ENCODE measurements at regions not wholly inside any gene's neighbourhood (a gene's known extent, or its start where the extent isn't known, plus 50 kb on each side); places are given as distances from the start of the nearest gene placed in this dataset.
A peak's percentile ranks its signal among the peaks of the same experiment; 100 is the strongest.

DNA sequence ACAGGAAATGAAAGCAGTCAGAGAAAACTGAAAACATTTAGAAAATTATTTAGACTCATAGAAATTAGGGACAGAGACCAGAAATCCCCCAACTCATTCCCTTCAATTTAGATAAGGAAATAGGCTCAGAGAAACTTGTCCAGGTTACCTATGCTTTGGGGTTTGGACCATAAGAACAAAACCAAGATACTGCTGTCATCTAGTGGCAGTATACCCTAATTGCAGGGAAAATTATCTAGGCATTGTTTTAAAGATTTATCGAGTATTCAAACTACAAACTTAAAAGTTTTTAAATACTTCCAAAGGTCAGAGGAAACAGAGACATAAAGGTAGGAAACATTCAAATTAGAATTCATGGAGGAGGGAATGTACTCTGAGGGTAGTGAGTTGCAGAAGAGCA lies 67.0 kb upstream of the KLHL13 start:
- Histone ChIP-seq H3K9ac (replicated peaks in 1 of 4; ENCODE audit: extremely low read depth in 1 of 4, low read depth in 3 of 4, low read length in 3 of 4) (no peak overlapping the region), H3K4me3 (ENCODE audit: extremely low read depth in 1 of 4, insufficient read depth in 2 of 4, low read depth in 3 of 4, low read length in 4 of 4) (no peak overlapping the region), H2BK120ac (replicated peaks; ENCODE audit: low read depth, low read length) (no peak overlapping the region), H4K5ac (ENCODE audit: insufficient read length, low read depth, low read length) (no peak overlapping the region), H3K27ac (ENCODE audit: low read depth, low read length) (no peak overlapping the region), H2BK12ac (ENCODE audit: low read depth, low read length) (no peak overlapping the region), H3K4me1 (replicated peaks in 1 of 4; ENCODE audit: control insufficient read depth in 3 of 4, insufficient read depth in 4 of 4, low read length in 3 of 4) (peaks cover 0 to 2% (median 0%) of the 10 kb centered on the region in 4 experiments; a peak in 2 of 7 replicates), H3K4ac (replicated peaks; ENCODE audit: insufficient read length, low read depth, low read length) (no peak overlapping the region), H2AK5ac (ENCODE audit: low read depth, low read length) (no peak overlapping the region), H3K14ac (ENCODE audit: insufficient read length) (no peak overlapping the region), H2BK5ac (ENCODE audit: low read depth, low read length) (no peak overlapping the region), H3K23me2 (ENCODE audit: low read depth, low read length) (no peaks in the 10 kb centered on the region), H3K9me3 (ENCODE audit: insufficient read depth in 2 of 2, low read depth in 1 of 2, low read length in 1 of 2) (no peaks in the 10 kb centered on the region), H4K91ac (replicated peaks; ENCODE audit: insufficient read length, low read length) (no peak overlapping the region), H3K23ac (ENCODE audit: insufficient read length) (no peak overlapping the region), H3K79me1 (ENCODE audit: low read depth, low read length) (no peaks in the 10 kb centered on the region), H3K79me2 (ENCODE audit: control insufficient read depth in 1 of 2, insufficient read depth in 2 of 2, low read length in 2 of 2) (no peaks in the 10 kb centered on the region), H2BK15ac (ENCODE audit: low read length) (no peak overlapping the region), H3K36me3 (ENCODE audit: control insufficient read depth in 2 of 4, insufficient read depth in 4 of 4, low read length in 3 of 4) (no peaks in the 10 kb centered on the region), H3K27me3 (replicated peaks in 1 of 4; ENCODE audit: control insufficient read depth in 3 of 4, extremely low read depth in 1 of 4, insufficient read depth in 3 of 4, low read length in 3 of 4) (no peaks in the 10 kb centered on the region), H2BK20ac (ENCODE audit: low read length) (no peak overlapping the region), H3K18ac (ENCODE audit: extremely low read depth, low read length) (no peak overlapping the region), H3K4me2 (ENCODE audit: insufficient read depth in 1 of 2, low read depth in 2 of 2, low read length in 2 of 2) (no peak overlapping the region), H4K20me1 (replicated peaks in 1 of 2; ENCODE audit: control insufficient read depth in 1 of 2, insufficient read depth in 2 of 2, low read length in 2 of 2) (no peaks in the 10 kb centered on the region), H3K56ac (replicated peaks; ENCODE audit: insufficient read length, low read depth, low read length) (no peak overlapping the region), H4K8ac (ENCODE audit: extremely low read depth, insufficient read depth, low read length) (no peak overlapping the region), H2AFZ (ENCODE audit: low read length) (no peak overlapping the region)
- TF ChIP-seq JUN (IDR thresholded peaks at IDR 0.05; ENCODE audit: low read depth, low read length) (no peak), RAD21 (IDR thresholded peaks at IDR 0.05 in 1 of 2, conservative IDR thresholded peaks at IDR 0.05 in 1 of 2; ENCODE audit: low read depth in 2 of 2, low read length in 2 of 2) (peak; percentile 60 to 68)
- TF ChIP-seq, protein P1, sequence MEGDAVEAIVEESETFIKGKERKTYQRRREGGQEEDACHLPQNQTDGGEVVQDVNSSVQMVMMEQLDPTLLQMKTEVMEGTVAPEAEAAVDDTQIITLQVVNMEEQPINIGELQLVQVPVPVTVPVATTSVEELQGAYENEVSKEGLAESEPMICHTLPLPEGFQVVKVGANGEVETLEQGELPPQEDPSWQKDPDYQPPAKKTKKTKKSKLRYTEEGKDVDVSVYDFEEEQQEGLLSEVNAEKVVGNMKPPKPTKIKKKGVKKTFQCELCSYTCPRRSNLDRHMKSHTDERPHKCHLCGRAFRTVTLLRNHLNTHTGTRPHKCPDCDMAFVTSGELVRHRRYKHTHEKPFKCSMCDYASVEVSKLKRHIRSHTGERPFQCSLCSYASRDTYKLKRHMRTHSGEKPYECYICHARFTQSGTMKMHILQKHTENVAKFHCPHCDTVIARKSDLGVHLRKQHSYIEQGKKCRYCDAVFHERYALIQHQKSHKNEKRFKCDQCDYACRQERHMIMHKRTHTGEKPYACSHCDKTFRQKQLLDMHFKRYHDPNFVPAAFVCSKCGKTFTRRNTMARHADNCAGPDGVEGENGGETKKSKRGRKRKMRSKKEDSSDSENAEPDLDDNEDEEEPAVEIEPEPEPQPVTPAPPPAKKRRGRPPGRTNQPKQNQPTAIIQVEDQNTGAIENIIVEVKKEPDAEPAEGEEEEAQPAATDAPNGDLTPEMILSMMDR (IDR thresholded peaks at IDR 0.05; ENCODE audit: control extremely low read depth in 1 of 3, insufficient read depth in 1 of 3, low read depth in 1 of 3, low read length in 3 of 3): peak in 2 of 3 experiments; percentile 25 to 48; a peak in 2 of 4 replicates
- no peak for FAIRE-seq
- POLR2A ChIA-PET (ENCODE audit: partially characterized antibody): no interaction called here
- WGBS, 2 experiments (ENCODE audit: extremely low coverage in 1 of 2, insufficient coverage in 1 of 2, insufficient read length in 1 of 2, insufficient replicate concordance in 2 of 2, low coverage in 1 of 2, low lambda C conversion rate in 2 of 2, missing lambda C conversion rate in 1 of 2): 75% methylated on average over 1 of the region's 1 CpG; no CpG with 5 or more reads in 1 of the 2 experiments
- CTCF ChIA-PET (ENCODE audit: partially characterized antibody): interaction anchor here (0.6 to 1.9 kb wide), 6 partner anchors 10 to 67 kb away, joined by 3 to 4 read pairs (median 3); partner anchors contain the start of gene KLHL13
- no peak for DNase-seq (ENCODE audit: low read depth in 1 of 2, low spot score in 2 of 2)

Measured in H1 (cell line).